K562 (cell line): ENCODE measurements at regions not wholly inside any gene's neighbourhood (a gene's known extent, or its start where the extent isn't known, plus 50 kb on each side); places are given as distances from the start of the nearest gene placed in this dataset.

Source experiments
- ATF6 ChIP-seq: sonication (generic); formaldehyde crosslinking; IDR thresholded peaks from 2 replicates; pipeline ENCODE4 v1.4.0; 2020; ENCODE audit warnings: mild to moderate bottlenecking, missing genetic modification reagents
- EZH2 ChIP-seq: IDR thresholded peaks from 2 replicates; pipeline ENCODE4 v1.6.1; 2012; ENCODE audit warnings: low read depth, mild to moderate bottlenecking, inconsistent platforms, low read length, borderline replicate concordance
- HOMEZ ChIP-seq: fragments of 250-450 bp; sonication (Bioruptor Pico); IDR thresholded peaks from 2 replicates; pipeline ENCODE4 v1.4.0; 2020; ENCODE audit warnings: mild to moderate bottlenecking, moderate library complexity
- KAT8 ChIP-seq: fragments of 450-650 bp; IDR thresholded peaks from 2 replicates; pipeline ENCODE4 v1.6.1; 2016; ENCODE audit warnings: low read depth, mild to moderate bottlenecking
- LCOR ChIP-seq: sonication (generic); formaldehyde crosslinking; IDR thresholded peaks from 2 replicates; pipeline ENCODE4 v1.8.0; 2022; ENCODE audit warnings: mild to moderate bottlenecking, missing genetic modification reagents
- MCM5 ChIP-seq: fragments of 450-650 bp; IDR thresholded peaks from 2 replicates; pipeline ENCODE4 v1.6.1; 2016; ENCODE audit warnings: low read depth
- POLR2AphosphoS2 ChIP-seq: IDR thresholded peaks from 2 replicates; pipeline ENCODE4 v1.6.1; 2012; ENCODE audit warnings: low read length, improper control_type of control experiment
- ZFP36 ChIP-seq: fragments of 150-350 bp; IDR thresholded peaks from 2 replicates; pipeline ENCODE4 v1.6.1; 2018; ENCODE audit warnings: low read length, low read depth; ENCODE audit not compliant: partially characterized antibody

DNA sequence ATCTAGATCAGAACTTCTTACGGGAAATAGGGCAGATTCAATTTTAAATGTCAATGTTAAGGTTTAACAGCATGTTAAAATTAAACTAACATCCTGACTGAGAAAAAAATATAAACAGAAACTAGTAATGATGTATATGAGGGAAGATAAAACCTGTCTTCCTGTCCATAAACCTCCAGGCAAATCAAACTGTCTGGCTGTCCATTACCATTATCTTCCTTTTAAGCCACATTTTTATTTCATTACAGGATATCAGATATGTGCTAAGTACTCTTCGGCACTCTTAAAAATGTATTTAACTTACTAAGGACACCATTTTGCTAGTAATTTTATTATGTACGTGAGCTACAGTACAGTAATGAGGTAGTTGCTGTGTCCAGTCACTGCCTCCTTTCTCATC is 1461.7 kb upstream of the ALCAM start:
- TF ChIP-seq HOMEZ (CRISPR knock-in tag) (no peak), ATF6 (no peak), MCM5 (no peak), POLR2AphosphoS2 (no peak), EZH2 (no peak), LCOR (CRISPR knock-in tag) (no peak), KAT8 (no peak), ZFP36 (no peak)
